ENCODE measurements at regions not wholly inside any gene's neighbourhood (a gene's known extent, or its start where the extent isn't known, plus 50 kb on each side); places are given as distances from the start of the nearest gene placed in this dataset.

- TF ChIP-seq ZC3H11A (IDR thresholded peaks at IDR 0.05; ENCODE audit: low read depth, low read length) = no peak
- TF ChIP-seq ZFP36 (IDR thresholded peaks at IDR 0.05; ENCODE audit: low read depth, low read length, partially characterized antibody) = no peak
- no peak for TF ChIP-seq EZH2 (IDR thresholded peaks at IDR 0.05; ENCODE audit: borderline replicate concordance, low read depth, low read length)
- TF ChIP-seq, protein P1, sequence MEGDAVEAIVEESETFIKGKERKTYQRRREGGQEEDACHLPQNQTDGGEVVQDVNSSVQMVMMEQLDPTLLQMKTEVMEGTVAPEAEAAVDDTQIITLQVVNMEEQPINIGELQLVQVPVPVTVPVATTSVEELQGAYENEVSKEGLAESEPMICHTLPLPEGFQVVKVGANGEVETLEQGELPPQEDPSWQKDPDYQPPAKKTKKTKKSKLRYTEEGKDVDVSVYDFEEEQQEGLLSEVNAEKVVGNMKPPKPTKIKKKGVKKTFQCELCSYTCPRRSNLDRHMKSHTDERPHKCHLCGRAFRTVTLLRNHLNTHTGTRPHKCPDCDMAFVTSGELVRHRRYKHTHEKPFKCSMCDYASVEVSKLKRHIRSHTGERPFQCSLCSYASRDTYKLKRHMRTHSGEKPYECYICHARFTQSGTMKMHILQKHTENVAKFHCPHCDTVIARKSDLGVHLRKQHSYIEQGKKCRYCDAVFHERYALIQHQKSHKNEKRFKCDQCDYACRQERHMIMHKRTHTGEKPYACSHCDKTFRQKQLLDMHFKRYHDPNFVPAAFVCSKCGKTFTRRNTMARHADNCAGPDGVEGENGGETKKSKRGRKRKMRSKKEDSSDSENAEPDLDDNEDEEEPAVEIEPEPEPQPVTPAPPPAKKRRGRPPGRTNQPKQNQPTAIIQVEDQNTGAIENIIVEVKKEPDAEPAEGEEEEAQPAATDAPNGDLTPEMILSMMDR (IDR thresholded peaks at IDR 0.05 in 2 of 3, conservative IDR thresholded peaks at IDR 0.05 in 1 of 3; ENCODE audit: insufficient read depth in 2 of 3, low read depth in 1 of 3, low read length in 3 of 3) = no peak
- TF ChIP-seq E2F3 (CRISPR knock-in tag; IDR thresholded peaks at IDR 0.05) = no peak
- TF ChIP-seq, protein P2, sequence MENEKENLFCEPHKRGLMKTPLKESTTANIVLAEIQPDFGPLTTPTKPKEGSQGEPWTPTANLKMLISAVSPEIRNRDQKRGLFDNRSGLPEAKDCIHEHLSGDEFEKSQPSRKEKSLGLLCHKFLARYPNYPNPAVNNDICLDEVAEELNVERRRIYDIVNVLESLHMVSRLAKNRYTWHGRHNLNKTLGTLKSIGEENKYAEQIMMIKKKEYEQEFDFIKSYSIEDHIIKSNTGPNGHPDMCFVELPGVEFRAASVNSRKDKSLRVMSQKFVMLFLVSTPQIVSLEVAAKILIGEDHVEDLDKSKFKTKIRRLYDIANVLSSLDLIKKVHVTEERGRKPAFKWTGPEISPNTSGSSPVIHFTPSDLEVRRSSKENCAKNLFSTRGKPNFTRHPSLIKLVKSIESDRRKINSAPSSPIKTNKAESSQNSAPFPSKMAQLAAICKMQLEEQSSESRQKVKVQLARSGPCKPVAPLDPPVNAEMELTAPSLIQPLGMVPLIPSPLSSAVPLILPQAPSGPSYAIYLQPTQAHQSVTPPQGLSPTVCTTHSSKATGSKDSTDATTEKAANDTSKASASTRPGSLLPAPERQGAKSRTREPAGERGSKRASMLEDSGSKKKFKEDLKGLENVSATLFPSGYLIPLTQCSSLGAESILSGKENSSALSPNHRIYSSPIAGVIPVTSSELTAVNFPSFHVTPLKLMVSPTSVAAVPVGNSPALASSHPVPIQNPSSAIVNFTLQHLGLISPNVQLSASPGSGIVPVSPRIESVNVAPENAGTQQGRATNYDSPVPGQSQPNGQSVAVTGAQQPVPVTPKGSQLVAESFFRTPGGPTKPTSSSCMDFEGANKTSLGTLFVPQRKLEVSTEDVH (IDR thresholded peaks at IDR 0.05; ENCODE audit: low read depth, partially characterized antibody) = no peak
- TF ChIP-seq ETV6 (IDR thresholded peaks at IDR 0.05; ENCODE audit: borderline replicate concordance in 1 of 2, low read depth in 2 of 2, low read length in 1 of 2) = no peak
- no peak for TF ChIP-seq ETV6 (CRISPR knock-in tag; IDR thresholded peaks at IDR 0.05; ENCODE audit: borderline replicate concordance)
- TF ChIP-seq, protein P3, sequence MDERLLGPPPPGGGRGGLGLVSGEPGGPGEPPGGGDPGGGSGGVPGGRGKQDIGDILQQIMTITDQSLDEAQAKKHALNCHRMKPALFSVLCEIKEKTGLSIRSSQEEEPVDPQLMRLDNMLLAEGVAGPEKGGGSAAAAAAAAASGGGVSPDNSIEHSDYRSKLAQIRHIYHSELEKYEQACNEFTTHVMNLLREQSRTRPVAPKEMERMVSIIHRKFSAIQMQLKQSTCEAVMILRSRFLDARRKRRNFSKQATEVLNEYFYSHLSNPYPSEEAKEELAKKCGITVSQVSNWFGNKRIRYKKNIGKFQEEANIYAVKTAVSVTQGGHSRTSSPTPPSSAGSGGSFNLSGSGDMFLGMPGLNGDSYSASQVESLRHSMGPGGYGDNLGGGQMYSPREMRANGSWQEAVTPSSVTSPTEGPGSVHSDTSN (CRISPR knock-in tag; IDR thresholded peaks at IDR 0.05; ENCODE audit: low read depth) = no peak
- TF ChIP-seq, protein P3 (tag; conservative IDR thresholded peaks at IDR 0.05; ENCODE audit: low read depth) = no peak
- no peak for TF ChIP-seq RCOR1 (IDR thresholded peaks at IDR 0.05; ENCODE audit: borderline replicate concordance in 1 of 2, low read depth in 2 of 2, low read length in 2 of 2)
Observed at GRCh38 chrX:44415639-44416386, 72.3 kb upstream of the EFHC2 start.

All from K562 (cell line).